HG02642 (cell line): ENCODE measurements at regions not wholly inside any gene's neighbourhood (a gene's known extent, or its start where the extent isn't known, plus 50 kb on each side); places are given as distances from the start of the nearest gene placed in this dataset.
"Not testable (repeated sequence)": the region's sequence is repeated elsewhere in the genome, so short reads cannot be mapped to it uniquely, and the experiment has no call there.

ENCODE experiments used
- ATAC-seq: cut with Tn5 transposase; IDR thresholded peaks from one replicate; pipeline ENCODE4 v1.9.1; 2021; ENCODE audit warnings: mild to moderate bottlenecking; ENCODE audit not compliant: unreplicated experiment, poor library complexity

DNA sequence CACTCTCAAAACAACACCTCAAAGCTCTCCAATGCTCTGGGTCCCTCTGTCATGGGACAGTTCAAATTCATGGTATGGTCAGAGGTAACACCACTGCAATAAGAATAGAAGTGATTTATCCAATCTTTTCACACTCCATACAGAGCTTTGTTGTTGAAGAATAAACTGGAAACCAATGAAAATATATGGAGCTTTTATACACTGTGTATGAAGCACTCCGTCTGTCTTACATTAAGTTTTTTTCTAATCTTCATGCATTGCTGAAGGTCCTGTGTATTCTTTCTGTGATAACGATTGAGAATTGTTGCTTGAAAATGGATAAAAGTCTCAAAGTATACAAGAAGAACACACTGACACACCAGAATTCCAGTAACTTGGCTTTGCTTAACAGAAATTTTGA, 603.7 kb upstream of the LUZP2 start:
- ATAC-seq: no peak

DNA sequence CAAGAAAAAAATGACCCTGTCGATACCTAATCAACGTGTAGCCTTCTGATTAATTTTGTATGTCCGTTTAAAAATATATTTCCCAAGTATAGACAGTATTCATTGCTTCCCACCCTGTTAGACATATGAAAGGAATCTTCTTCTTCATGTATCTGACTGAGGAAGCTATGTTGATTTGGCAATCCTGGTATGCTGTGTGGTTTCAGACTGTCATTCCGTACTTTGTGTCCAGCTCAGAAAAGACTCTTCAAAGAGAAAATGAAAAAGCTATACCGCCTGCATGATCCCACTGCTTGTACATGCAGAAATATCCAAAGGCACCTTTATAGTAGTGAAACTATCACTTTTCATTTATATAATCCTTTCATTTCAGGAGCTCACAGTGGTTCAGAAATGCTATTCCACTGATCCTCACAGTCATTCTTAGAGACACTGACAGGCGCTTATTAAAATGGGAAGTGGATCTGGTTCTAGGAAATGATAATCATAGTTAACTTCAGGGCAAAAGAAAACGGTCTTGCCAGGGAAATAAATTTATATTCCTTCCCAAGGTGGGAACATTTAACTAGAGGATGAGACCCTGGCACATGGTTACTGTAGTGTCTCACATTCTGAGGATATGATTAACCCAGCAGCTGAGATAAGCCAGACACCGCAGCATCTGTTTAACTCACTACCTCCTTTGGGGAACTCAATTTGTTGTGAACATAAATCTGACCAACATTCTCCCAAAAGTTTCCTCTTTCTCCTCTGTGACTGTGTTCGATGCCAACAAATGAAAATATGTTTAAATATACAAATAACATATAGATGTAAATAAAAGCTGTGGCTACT, 599.2 kb upstream of the LUZP2 start:
- no peak for ATAC-seq

DNA sequence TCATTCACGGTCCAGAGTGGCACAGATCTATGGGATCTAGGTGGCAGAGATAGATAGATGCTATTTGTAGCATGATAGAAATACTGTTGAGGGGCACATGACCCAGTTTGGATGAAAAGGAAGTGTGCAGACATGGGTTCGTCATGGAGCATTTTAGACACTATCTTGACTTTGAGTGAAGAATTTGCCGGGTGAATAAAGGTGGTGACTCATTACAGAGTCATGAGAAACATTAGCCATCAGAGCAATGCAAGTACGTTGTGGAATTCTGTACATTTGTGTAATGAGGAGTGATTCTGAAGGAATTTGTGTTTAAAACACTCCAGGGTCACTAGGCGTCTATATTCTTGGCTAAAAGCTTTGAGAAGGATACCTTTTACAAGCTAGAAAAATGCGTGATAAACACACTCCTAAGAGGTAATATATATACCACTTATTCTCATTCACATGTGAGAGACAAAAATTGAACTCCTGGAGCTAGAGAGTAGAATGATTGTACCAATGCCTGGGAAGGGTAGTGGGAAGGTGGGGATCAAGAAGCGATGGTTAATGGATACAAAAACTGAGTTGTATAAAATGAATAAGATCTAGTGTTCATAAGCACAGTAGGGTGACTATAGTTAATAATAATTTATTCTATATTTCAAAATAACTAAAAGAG, 593.7 kb upstream of the LUZP2 start:
- ATAC-seq: no peak

DNA sequence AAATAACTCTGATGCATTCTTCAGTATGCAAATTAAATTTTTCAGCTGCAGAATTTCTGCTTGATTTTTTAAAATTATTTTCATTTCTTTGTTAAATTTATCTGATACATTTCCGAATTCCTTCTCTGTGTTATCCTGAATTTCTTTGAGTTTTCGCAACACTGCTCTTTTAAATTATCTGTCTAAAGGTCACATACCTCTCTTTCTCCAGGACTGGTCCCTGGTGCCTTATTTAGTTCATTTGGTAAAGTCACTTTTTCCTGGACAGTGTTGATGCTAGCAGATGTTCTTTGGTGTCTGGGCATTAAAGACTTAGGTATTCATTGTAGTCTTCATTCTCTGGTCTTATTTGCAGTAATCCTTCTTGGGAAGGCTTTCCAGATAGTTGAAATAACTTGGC, 577.4 kb upstream of the LUZP2 start:
- ATAC-seq: no peak

DNA sequence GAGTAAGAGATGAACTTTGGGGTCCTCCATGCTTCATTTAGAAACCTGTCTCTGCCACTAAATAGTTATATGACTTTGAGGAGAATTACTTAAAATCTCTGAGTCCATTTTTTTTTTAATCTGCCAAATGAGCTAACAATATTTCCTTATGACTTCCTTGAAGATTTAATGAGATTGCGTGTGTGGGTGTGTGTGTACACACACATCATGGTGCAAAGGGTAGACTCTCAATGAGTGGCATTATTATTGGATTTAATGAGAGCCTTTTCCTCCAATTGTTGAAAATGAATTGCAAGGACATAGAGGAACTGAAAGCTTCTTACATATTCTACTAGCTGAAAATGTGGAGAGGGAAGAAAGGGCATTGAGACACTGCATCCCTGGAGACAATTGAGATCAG, 573.5 kb upstream of the LUZP2 start:
- no peak for ATAC-seq

DNA sequence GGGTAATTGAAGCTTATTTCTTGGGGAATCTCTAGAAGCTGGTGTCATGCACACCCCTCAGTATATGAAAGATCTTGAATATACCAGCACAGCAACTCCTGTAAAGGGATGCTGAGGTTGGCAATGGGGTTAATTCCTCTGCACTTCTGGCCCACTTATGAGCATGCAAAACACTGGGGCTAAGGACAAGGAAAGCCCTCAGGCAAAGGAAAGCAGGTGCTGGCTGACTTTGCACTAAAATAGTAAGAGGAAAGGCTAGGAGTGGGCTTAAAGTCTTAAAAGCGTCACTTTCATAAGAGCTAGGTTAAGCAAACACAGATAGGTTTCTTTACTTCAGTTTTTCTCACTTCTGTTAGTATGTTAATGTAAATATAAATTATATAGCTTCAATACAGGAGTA, 572.6 kb upstream of the LUZP2 start:
- no peak for ATAC-seq

DNA sequence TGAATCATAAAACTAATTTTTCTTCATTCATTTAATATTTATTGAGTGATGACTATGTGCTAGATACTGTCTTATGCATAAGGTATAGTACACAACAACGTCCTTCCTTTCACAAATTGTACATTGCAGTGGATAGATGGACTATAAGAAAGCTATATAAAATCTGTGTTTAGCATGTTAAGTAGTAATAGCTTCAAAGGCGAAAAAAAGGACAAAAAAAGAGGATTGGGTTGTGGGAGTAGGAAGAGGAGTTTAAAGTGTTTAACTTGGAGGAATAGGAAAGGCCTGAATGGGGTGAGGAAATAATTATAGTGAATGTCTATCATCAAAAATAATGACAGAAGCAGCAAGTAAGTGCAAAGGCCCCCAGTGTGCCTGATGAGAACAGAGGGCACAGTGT, 565.4 kb upstream of the LUZP2 start:
- no peak for ATAC-seq

DNA sequence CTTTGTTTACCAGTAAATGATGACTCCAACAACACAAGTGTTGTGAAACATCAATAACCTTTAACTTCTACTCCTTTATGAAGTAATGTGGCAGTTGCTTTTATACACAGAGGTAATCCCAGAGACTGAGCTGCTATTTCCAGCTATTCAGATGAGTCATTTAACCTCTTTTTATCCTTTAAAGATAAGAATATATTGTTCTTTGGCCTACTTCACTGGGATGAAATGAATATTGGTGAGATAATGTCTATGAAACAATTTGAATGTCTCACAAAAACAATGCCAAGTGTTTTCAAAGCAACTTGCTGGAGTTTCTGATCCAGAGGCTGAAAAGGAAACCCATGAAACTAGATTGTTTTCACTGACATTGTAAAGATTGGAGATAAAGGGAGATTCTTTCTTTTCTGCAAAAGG, 564.4 kb upstream of the LUZP2 start:
- ATAC-seq: no peak

DNA sequence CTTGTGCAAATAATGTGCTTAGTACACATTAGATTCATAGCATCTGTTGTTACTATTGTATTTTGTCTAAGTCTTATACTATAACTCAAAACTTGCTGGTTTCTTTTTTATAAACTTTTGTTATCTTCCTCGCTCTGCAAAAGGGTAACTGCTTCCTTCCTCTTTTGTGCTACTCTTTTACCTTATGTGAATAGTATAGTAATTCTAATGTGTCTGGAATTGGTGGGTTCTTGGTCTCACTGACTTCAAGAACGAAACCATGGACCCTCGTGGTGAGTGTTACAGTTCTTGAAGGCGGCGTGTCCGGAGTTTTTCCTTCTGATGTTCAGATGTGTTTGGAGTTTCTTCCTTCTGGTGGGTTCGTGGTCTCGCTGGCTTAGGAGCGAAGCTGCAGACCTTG, 563.1 kb upstream of the LUZP2 start:
- ATAC-seq: no peak

DNA sequence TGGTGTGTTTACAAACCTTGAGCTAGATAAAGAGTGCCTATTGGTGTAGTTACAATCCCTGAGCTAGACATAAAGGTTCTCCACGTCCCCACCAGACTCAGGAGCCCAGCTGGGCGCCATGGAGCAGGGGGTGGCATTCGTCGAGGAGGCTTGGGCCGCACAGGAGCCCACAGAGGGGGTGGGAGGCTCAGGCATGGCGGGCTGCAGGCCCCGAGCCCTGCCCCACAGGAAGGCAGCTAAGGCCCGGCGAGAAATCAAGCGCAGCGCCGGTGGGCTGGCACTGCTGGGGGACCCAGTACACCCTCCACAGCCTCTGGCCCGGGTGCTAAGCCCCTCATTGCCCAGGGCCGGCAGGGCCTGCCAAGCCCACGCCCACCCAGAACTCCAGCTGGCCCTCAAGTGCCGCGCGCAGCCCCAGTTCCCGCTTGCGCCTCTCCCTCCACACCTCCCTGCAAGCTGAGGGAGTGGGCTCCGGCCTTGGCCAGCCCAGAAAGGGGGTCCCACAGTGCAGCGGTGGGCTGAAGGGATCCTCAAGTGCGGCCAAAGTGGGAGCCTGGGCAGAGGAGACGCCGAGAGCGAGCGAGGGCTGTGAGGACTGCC, 562.1 kb upstream of the LUZP2 start:
- ATAC-seq: not testable (repeated sequence)

DNA sequence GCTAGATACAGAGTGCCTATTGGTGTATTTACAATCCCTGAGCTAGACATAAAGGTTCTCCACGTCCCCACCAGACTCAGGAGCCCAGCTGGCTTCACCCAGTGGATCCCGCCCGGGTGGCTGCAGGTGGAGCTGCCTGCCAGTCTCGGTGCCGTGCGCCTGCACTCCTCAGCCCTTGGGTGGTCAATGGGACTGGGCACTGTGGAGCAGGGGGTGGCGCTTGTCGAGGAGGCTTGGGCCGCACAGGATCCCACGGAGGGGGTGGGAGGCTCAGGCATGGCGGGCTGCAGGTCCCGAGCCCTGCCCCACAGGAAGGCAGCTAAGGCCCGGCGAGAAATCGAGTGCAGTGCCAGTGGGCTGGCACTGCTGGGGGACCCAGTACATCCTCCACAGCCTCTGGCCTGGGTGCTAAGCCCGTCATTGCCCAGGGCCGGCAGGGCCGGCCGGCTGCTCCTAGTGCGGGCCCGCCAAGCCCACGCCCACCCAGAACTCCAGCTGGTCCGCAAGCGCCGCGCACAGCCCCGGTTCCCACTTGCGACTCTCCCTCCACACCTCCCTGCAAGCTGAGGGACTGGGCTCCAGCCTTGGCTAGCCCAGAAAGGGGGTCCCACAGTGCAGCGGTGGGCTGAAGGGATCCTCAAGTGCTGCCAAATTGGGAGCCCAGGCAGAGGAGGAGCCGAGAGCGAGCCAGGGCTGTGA, 554.6 kb upstream of the LUZP2 start:
- ATAC-seq: not testable (repeated sequence)

DNA sequence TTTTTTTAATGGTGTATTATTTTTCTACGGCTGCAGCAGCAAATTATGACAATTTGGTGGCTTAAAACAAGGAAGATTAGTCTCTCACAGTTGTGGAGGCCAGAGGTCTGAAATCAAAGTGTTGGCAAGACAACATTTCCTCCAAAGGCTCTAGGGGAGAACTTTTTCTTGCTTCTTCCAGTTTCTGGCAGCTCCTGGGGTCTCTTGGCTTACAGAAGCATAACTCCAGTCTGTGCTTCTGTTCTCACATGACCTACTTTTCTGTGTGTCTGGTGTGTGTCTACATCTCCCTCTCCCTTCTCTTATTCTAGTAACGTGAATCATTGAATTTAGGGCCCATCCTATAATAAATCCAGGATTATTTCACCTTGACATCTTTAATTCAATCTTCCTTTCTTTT, 551.9 kb upstream of the LUZP2 start:
- ATAC-seq: no peak

DNA sequence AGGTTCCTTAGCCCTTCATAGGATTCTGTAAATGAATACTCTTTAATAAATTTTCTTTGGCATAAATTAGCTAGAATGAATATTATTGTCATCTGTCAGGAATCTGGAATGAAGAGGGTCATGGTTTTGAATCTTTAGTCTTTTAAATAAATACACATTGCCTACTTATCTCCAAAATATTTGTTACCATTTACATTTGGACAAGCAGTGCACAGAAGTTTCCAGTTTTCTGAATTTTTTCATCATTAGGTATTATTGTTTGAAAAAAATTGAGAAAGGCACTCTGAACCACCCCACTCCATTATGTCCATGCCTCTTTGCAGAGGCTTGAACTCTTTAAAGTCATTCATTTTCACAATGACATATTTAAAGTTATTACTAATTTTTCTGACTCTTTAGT, 549.0 kb upstream of the LUZP2 start:
- ATAC-seq: no peak

DNA sequence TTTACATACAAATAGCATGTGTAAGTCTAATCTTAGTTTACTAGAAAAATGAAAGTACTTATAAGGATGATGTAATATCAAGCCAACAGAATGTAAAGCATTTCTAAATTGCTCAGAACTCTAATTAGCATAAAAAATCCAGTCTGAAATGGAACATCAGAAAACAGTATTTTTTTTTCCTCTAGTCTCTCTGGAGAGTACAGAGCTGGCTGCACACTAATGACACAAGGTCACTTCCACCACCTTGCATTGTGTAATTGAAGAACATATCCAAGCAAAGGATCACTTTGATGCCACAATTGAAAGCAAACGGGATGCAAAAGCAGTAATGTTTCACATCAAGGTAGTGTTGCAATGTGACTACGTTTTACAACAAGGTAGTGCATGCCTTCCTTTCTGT, 548.0 kb upstream of the LUZP2 start:
- ATAC-seq: no peak

DNA sequence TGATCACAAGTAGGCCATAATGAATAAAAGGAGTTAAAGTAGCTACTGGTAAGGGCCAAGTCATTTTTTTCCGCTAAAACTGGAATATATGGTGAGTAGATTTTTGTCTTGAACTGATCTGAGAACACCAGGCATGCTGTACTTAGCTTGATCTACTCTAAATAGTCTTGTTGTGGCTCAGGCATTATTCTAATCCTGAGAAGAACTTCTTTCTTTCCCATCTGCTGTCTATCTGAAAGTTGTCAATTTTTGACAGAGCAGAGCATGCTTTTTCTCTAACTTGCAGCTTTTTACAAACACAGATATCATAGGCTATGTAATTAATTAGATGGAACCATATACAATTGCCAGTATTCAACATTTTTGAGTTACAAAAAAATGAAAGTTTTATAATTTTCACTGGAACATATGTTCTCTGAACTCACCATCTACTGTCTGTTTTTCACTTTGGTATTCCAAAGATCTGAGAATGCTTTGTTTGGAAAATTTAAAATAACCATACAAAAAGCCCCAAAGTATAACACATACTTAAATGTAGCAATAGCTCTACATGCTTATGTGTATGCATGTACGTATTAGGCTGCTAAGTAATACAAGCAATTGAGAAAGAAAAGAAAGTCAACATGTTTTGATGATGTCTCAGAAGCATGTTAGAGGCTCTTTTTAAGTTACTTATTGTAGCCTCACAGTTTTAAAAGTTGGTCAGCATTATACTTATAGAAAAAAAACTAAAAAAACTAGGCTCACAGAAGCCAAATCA, 542.7 kb upstream of the LUZP2 start:
- ATAC-seq: no peak

DNA sequence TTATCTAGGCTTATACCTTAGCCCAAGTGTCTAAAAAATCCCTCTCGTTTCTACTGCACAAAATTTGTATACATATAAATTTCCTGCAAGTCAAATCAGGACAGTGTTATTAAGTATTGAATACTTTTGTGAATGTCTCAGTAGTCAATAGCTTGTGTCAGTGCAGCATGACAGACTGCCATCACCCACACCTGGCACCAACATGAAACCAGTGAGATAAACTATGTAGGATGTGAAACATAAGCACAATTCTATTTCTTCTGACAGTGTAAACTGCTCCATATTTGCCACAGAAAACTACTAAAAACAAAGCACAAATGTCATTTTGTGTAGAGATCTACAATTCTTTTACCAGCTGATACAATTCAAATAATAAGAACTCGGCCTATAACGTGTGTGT, 542.1 kb upstream of the LUZP2 start:
- no peak for ATAC-seq

DNA sequence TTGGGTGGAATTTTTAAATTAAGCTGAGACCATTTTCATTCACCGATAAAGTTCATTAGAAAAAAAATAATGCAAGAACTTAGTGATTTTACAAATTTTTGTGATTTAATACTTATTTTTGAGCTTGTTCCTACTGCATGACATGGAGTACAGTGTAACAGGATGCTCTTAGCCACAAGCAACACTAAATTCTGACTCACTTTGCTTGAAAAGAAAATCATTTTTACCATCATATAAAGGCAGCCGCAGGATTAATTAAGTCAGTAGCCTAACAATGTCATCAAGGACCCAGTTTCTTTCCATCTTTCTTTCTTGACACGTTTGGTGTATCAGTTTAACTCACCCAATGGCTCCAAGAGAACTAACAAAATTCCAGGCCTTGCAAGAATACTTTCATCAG, 540.3 kb upstream of the LUZP2 start:
- no peak for ATAC-seq

DNA sequence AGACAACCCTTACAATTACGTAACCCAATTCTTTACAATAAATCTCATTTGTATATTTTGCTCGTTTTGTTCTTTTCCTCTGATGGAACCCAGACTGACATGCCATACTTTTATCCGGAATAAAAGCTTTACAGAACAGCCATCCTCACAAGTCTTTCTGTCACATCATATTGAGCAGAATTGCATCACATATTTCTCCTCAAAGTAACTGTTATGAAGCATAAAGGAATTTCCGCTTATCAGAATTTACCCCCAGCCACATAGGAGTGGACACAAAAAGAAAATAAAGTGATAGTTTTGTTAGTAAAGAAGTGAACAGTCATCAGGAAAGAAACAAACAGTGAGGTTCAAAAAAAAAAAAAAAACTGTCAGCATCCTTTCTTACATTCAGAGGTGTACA, 539.5 kb upstream of the LUZP2 start:
- ATAC-seq: no peak

DNA sequence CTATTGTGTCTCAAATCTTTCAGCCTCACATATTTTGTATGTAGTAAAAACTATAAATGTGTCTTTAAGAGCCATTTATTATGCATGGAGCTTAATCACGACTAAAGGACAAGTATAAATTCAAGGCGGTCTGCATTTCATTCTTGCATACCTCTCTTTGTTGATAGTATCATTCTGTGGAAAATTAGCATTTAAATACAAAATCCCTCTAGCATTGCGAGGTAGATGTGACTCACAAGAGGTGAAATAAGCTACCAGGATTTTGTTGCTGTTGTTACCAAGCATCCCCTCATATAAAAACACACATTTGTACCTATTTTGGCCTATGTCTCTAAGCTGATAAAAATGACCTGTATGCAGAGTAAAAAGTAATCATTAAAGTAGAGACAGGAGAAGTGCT, 537.4 kb upstream of the LUZP2 start:
- no peak for ATAC-seq
